Common myeloid progenitor, CD34-positive (primary cell): ENCODE measurements at regions not wholly inside any gene's neighbourhood (a gene's known extent, or its start where the extent isn't known, plus 50 kb on each side); places are given as distances from the start of the nearest gene placed in this dataset.

Experiments used
- CTCF ChIA-PET: fragments of 350-600 bp; sonication (Branson Sonifier 250); formaldehyde crosslinking; loops from one replicate; lab custom pipeline; 2021; ENCODE audit warnings: antibody characterized with exemption; lab: Charles Lee
- POLR2A ChIA-PET: fragments of 350-600 bp; sonication (Branson Sonifier 250); formaldehyde crosslinking; loops from one replicate; lab custom pipeline; 2021; ENCODE audit warnings: antibody characterized with exemption; lab: Charles Lee
- DNase-seq, 3 donors: peaks; one replicate each; pipeline versions ENCODE4 v3.0.0 to v3.0.0-alpha.2; 2013
- H3K27ac ChIP-seq, 2 experiments: 1 replicate in 1 of 2; 2 replicates in 1 of 2; pipeline ENCODE4 v1.7.0; 2013; ENCODE audit warnings: inconsistent platforms in 2 of 2, low read length in 2 of 2, mild to moderate bottlenecking in 2 of 2, low read depth in 1 of 2, moderate library complexity in 1 of 2; ENCODE audit not compliant: severe bottlenecking in 2 of 2, insufficient read depth in 1 of 2, poor library complexity in 1 of 2
- H3K27me3 ChIP-seq, 5 experiments: replicated peaks in 2 of 5; 1 replicate in 3 of 5; 2 replicates in 2 of 5; pipeline versions ENCODE4 v1.6.1 to v1.7.0; 2013; ENCODE audit warnings: low read length in 4 of 5, mild to moderate bottlenecking in 2 of 5, moderate library complexity in 2 of 5, inconsistent platforms in 1 of 5; ENCODE audit not compliant: insufficient read depth in 5 of 5, control insufficient read depth in 4 of 5
- H3K36me3 ChIP-seq, 4 experiments: 1 replicate in 2 of 4; 2 replicates in 2 of 4; pipeline versions ENCODE4 v1.6.1 to v1.7.0; 2013; ENCODE audit warnings: low read length in 3 of 4, control low read depth in 1 of 4, mild to moderate bottlenecking in 1 of 4; ENCODE audit not compliant: control insufficient read depth in 4 of 4, insufficient read depth in 4 of 4
- H3K4me1 ChIP-seq, 4 experiments: 1 replicate in 3 of 4; 2 replicates in 1 of 4; pipeline versions ENCODE4 v1.6.1 to v1.7.1; 2013; ENCODE audit warnings: low read length in 3 of 4, mild to moderate bottlenecking in 3 of 4, control low read depth in 1 of 4, inconsistent platforms in 1 of 4, moderate library complexity in 1 of 4; ENCODE audit not compliant: control insufficient read depth in 4 of 4, insufficient read depth in 4 of 4; ENCODE audit errors: control extremely low read depth in 1 of 4
- H3K4me3 ChIP-seq, 7 experiments: 1 replicate in 4 of 7; 2 replicates in 3 of 7; pipeline versions ENCODE4 v1.5.1 to v1.7.0; 2013; ENCODE audit warnings: mild to moderate bottlenecking in 7 of 7, low read length in 6 of 7, moderate library complexity in 6 of 7, inconsistent platforms in 2 of 7, low read depth in 2 of 7, control low read depth in 1 of 7; ENCODE audit not compliant: insufficient read depth in 4 of 7, control insufficient read depth in 1 of 7; ENCODE audit errors: extremely low read depth in 1 of 7
- H3K9me3 ChIP-seq, 5 experiments: 1 replicate in 4 of 5; 2 replicates in 1 of 5; pipeline versions ENCODE4 v1.6.1 to v1.7.1; 2013; ENCODE audit warnings: low read length in 4 of 5, mild to moderate bottlenecking in 2 of 5, inconsistent platforms in 1 of 5, low read depth in 1 of 5, moderate library complexity in 1 of 5; ENCODE audit not compliant: control insufficient read depth in 4 of 5, insufficient read depth in 2 of 5; ENCODE audit errors: control extremely low read depth in 1 of 5
- whole genome bisulfite sequencing: methylation state at CpG from one replicate; pipeline ENCODE4 v1.1.5; 2013; ENCODE audit not compliant: insufficient coverage; 5-methylcytosine and 5-hydroxymethylcytosine counted together

GRCh38 chr10:47101807-47102206 lies 190.6 kb downstream of the PTPN20 start:
- Histone ChIP-seq H3K36me3 (no peaks in the 10 kb centered on the region), H3K9me3 (peaks cover 0 to 7% (median 0%) of the 10 kb centered on the region in 5 experiments), H3K4me1 (peaks cover 3 to 15% (median 5%) of the 10 kb centered on the region in 4 experiments), H3K4me3 (no peak overlapping the region), H3K27me3 (no peaks in the 10 kb centered on the region), H3K27ac (no peak overlapping the region)
- no peak for DNase-seq
- ChIA-PET CTCF (interaction anchor here (1.2 to 1.4 kb wide), 2 partner anchors 10 to 13 kb away, joined by 3 to 4 read pairs; no protein-coding TSS in a partner anchor), POLR2A (no interaction called here)
- WGBS, result 100% methylated on average over 3 of the region's 3 CpGs

- no peaks in the 10 kb centered on the region for H3K27me3 ChIP-seq
- no peak overlapping the region for H3K4me3 ChIP-seq
- DNase-seq, result no peak
- CTCF ChIA-PET, result interaction anchor here (1.0 to 1.1 kb wide), 2 partner anchors 15 to 61 kb away, joined by 3 read pairs; no protein-coding TSS in a partner anchor
- POLR2A ChIA-PET, result no interaction called here
- peaks cover 0 to 7% (median 0%) of the 10 kb centered on the region in 5 experiments for H3K9me3 ChIP-seq
- H3K36me3 ChIP-seq, result no peaks in the 10 kb centered on the region
- H3K27ac ChIP-seq, result no peak overlapping the region
- H3K4me1 ChIP-seq, result peaks cover 3 to 21% (median 5%) of the 10 kb centered on the region in 4 experiments
- 100% methylated on average over 3 of the region's 4 CpGs for WGBS
These were observed 192.9 kb downstream of the PTPN20 start for GRCh38 chr10:47104151-47104605.

GRCh38 chr10:47104786-47105385 lies 193.7 kb downstream of the PTPN20 start:
- WGBS, result 93% methylated on average over 2 of the region's 4 CpGs
- peak in 2 of 3 donors; percentile 46 to 55 for DNase-seq
- H3K4me3 ChIP-seq, result no peak overlapping the region

GRCh38 chr10:47107007-47107747 lies 192.8 kb upstream of the GDF10 start:
- no peak overlapping the region for H3K27ac ChIP-seq
- ChIA-PET CTCF (interaction anchor here (1.4 kb wide), 1 partner anchor 59 kb away, joined by 4 read pairs; no protein-coding TSS in a partner anchor), POLR2A (no interaction called here)
- WGBS, result 91% methylated on average over 7 of the region's 8 CpGs
- no peaks in the 10 kb centered on the region for H3K36me3 ChIP-seq
- peaks cover 0 to 7% (median 0%) of the 10 kb centered on the region in 5 experiments for H3K9me3 ChIP-seq
- no peaks in the 10 kb centered on the region for H3K27me3 ChIP-seq
- DNase-seq, result no peak
- no peak overlapping the region for H3K4me3 ChIP-seq
- peaks cover 10 to 44% (median 15%) of the 10 kb centered on the region in 4 experiments for H3K4me1 ChIP-seq

More at GRCh38 chr10:47104786-47105385, 193.7 kb downstream of the PTPN20 start:
- Histone ChIP-seq H3K4me1 (peaks cover 3 to 24% (median 5%) of the 10 kb centered on the region in 4 experiments), H3K27me3 (no peaks in the 10 kb centered on the region), H3K9me3 (peaks cover 0 to 7% (median 0%) of the 10 kb centered on the region in 5 experiments), H3K27ac (no peak overlapping the region), H3K36me3 (no peaks in the 10 kb centered on the region)
- ChIA-PET CTCF (no interaction called here), POLR2A (no interaction called here)

GRCh38 chr10:47109906-47110305 lies 190.1 kb upstream of the GDF10 start:
- Histone ChIP-seq H3K36me3 (no peaks in the 10 kb centered on the region), H3K4me3 (no peak overlapping the region), H3K9me3 (no peaks in the 10 kb centered on the region), H3K27ac (no peak overlapping the region), H3K27me3 (no peaks in the 10 kb centered on the region), H3K4me1 (peaks cover 8 to 41% (median 13%) of the 10 kb centered on the region in 4 experiments)
- CTCF ChIA-PET, result no interaction called here
- WGBS, result 86% methylated on average over 1 of the region's 2 CpGs
- DNase-seq, result no peak
- POLR2A ChIA-PET, result no interaction called here

DNA sequence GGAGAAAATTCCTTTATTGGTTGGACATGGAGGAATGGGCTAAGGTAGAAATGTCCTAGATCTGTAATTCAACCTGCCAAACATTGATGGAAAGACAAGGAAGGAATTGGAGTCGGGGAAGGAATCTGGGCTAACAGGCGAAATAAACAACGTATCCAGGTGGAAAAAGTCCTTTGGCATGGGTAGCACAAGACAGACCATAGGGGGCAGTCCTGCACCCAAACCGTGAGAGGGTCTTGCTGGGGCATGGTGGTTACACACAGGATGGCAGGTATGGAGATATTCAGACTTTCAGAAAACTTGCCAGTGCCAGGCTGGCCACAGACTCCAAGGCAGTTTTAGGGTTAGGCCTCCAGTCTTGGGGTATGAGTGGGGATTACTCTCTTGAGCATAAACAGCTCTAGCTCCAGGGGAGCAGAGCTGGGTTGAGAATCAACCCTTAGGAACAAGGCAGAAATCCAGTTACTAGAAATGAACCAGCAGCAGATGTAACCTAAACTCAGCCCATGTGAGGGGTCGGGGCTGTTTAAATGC lies 188.6 kb upstream of the GDF10 start:
- Histone ChIP-seq H3K4me3 (no peak overlapping the region), H3K4me1 (peaks cover 7 to 29% (median 10%) of the 10 kb centered on the region in 4 experiments), H3K9me3 (no peaks in the 10 kb centered on the region), H3K36me3 (no peaks in the 10 kb centered on the region), H3K27ac (no peak overlapping the region), H3K27me3 (no peaks in the 10 kb centered on the region)
- CTCF ChIA-PET, result no interaction called here
- DNase-seq, result peak in 1 of 3 donors; percentile 7
- POLR2A ChIA-PET, result no interaction called here
- WGBS, result 98% methylated on average over 5 of the region's 5 CpGs
